MG63 (cell line): ENCODE measurements at regions not wholly inside any gene's neighbourhood (a gene's known extent, or its start where the extent isn't known, plus 50 kb on each side); places are given as distances from the start of the nearest gene placed in this dataset.

ENCODE experiments used
- DNase-seq: peaks from one replicate; pipeline ENCODE4 v3.0.0-alpha.2; 2020
- H3K27me3 ChIP-seq: fragments of 250-450 bp; sonication (Bioruptor Pico); 2 replicates; pipeline ENCODE4 v1.5.1; 2020; ENCODE audit warnings: mild to moderate bottlenecking, moderate library complexity
- H3K36me3 ChIP-seq: fragments of 250-450 bp; sonication (Bioruptor Pico); 2 replicates; pipeline ENCODE4 v1.5.1; 2020; ENCODE audit warnings: mild to moderate bottlenecking, moderate library complexity
- H3K4me3 ChIP-seq: fragments of 250-450 bp; sonication (Bioruptor Pico); 2 replicates; pipeline ENCODE4 v1.5.1; 2020; ENCODE audit warnings: mild to moderate bottlenecking, moderate library complexity
- H3K9me3 ChIP-seq: fragments of 250-450 bp; sonication (Bioruptor Pico); 2 replicates; pipeline ENCODE4 v1.5.1; 2020; ENCODE audit warnings: mild to moderate bottlenecking, moderate library complexity

DNA sequence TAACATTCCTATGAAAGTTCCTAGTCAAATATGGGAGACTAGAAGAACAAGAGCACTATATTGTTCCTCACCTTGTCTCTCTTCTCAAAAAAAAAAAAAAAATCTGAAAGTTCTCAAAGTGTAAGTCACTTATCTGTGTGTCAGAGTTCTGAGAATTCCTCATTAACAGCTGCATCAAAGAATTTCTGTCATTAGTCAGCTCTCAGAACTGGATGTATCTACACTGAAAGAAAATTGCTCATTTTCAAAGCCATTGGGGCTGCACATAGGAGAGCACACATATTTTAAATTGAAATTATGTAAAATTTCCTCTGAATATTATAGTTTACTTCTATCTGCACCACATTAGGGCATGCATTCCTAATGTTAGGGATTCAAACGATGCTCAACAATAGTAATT is 99.5 kb upstream of the FTMT start:
- no peak for DNase-seq
- no peaks in the 10 kb centered on the region for H3K36me3 ChIP-seq
- peaks cover 3% of the 10 kb centered on the region; the same call in 1 of the 2 replicates for H3K27me3 ChIP-seq
- no peaks in the 10 kb centered on the region for H3K9me3 ChIP-seq
- no peak overlapping the region for H3K4me3 ChIP-seq

DNA sequence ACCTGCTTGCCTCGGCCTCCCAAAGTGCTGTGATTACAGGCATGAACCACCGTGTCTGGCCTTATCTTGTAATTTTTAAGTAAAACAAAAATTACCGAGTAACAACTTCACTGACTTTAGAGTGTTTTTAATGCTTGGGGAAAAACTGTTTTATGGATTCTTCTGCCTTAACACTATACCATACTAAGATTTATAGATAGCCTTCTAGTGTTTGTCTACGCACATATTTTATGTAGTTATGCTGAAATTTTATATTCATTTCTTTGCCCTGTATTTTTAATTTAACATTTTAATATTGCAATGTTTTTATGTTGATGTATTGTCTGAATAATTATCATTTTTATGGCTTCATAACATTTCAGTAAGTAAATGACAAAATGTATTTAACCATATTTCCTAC is 96.4 kb upstream of the FTMT start:
- no peaks in the 10 kb centered on the region for H3K36me3 ChIP-seq
- H3K4me3 ChIP-seq = no peak overlapping the region
- H3K9me3 ChIP-seq = no peaks in the 10 kb centered on the region
- no peaks in the 10 kb centered on the region for H3K27me3 ChIP-seq
- DNase-seq = no peak

DNA sequence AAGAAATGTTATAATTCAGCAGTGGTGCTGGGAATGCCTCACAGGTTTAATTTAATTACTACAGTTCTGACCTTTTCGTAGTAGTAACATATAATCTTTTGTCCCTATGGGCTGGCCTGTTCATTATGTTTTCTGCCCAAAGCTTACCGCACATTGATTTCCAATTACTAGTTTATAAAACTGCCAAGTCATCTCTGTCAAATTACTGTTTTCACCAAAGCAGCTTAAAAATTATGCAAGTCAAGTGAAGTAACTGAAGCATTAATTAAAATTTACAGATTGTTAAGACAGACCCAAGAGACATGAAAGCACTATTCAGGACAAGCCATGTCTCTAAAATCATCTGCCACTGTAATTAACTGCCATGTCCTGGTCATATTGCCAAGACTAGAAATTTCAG is 93.9 kb upstream of the FTMT start:
- no peak overlapping the region for H3K4me3 ChIP-seq
- H3K9me3 ChIP-seq = no peaks in the 10 kb centered on the region
- no peaks in the 10 kb centered on the region for H3K36me3 ChIP-seq
- no peak for DNase-seq
- H3K27me3 ChIP-seq = no peaks in the 10 kb centered on the region

DNA sequence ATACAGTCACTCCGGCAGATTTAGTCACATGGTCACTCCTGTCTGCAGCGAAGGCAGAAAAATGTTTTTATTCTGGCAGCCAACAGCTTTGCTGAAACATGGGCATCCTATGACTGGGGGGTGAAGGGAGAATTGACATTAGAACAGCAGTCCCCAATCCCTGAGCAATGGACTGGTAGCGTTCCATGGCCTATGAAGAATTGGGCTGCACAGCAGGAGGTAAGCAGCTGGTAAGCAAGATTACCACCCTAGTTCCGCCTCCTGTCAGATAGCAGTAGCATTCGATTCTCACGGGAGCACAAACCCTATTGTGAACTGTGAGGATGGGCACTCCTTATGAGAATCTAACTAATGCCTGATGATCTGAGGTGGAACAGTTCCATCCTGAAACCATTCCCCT is 93.1 kb upstream of the FTMT start:
- Histone ChIP-seq H3K4me3 (no peak overlapping the region), H3K9me3 (no peaks in the 10 kb centered on the region), H3K27me3 (no peaks in the 10 kb centered on the region), H3K36me3 (no peaks in the 10 kb centered on the region)
- DNase-seq = no peak

DNA sequence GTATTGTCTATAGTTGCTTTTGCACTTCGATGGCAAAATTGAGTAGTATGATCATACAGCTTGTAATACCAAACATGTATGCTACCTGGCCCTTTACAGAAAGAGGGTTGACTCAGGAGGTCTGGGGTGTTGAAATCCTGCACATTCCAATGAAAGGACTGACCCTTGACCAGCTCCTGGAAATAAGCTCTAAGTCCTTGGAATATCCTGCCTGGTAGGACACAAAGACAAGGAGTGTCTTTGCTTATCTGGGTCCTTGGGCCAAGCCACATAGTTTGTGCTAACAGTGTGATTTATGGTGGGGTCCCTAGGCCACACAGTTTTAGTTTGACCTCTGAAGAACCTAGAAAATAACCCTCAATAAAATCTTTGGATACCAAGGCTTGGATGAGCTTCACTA is 89.3 kb upstream of the FTMT start:
- no peak for DNase-seq
- H3K4me3 ChIP-seq = no peak overlapping the region
- H3K9me3 ChIP-seq = no peaks in the 10 kb centered on the region

DNA sequence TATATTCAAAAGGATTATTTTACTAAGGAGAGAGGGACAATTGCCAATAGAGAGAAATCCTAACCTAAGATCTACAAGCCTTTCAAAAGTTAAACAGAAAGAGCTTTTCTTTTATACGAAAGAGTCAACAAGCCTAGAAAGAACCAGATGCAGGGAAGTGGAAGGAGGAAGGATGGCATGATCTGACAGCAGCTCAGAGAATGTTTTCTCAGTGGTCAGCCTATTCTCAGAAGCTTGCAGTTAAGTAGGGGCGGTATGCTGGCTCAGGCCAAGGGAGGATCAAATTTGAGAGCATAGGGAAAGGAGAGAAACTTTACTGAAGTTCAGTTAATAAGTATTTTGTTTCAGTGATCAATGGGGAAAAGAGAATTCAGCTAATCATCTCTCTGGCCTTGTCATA is 88.0 kb upstream of the FTMT start:
- Histone ChIP-seq H3K4me3 (no peak overlapping the region), H3K9me3 (no peaks in the 10 kb centered on the region), H3K36me3 (no peaks in the 10 kb centered on the region), H3K27me3 (no peaks in the 10 kb centered on the region)
- DNase-seq = no peak

More for the DNA sequence above, 89.3 kb upstream of the FTMT start:
- Histone ChIP-seq H3K27me3 (no peaks in the 10 kb centered on the region), H3K36me3 (no peaks in the 10 kb centered on the region)

DNA sequence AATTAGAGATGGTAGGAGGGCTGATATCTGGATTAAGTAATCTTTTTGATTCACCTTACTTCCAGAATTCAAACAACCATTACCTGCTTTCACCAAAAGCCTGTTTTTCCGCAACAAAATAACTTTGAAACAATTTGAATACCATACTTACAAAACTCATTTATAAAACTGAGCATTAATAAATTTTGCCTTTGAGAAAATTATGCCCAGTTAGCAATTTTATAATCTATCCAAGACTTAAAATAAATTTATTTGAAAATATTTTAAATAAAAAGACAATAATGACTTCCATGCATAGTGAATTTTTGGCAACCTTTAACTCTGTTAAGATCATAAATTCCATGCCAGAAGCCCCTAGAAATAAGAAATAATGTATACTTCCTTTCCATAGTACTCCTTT is 71.3 kb upstream of the FTMT start:
- H3K4me3 ChIP-seq = no peak overlapping the region
- H3K27me3 ChIP-seq = no peaks in the 10 kb centered on the region
- DNase-seq = no peak
- no peaks in the 10 kb centered on the region for H3K9me3 ChIP-seq
- no peaks in the 10 kb centered on the region for H3K36me3 ChIP-seq

DNA sequence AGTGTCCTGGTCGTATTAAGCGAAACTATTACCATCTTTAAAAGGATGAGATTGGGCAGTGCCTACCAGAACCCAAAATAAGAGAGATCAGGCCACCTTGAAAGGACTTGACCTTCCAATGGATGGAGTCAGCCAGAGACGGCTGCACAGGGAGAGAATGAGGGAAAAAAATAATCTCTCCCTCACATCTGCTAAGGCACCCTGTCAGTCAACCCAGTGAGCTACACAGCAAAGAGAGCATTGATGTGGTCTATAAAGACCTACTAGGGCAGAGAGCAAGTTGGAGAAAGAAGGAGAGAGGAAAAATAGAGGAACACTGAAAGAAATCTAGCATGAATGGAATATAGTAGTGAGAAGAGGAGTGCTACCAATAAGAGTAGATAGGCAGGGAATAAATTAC is 68.0 kb upstream of the FTMT start:
- no peak for DNase-seq

DNA sequence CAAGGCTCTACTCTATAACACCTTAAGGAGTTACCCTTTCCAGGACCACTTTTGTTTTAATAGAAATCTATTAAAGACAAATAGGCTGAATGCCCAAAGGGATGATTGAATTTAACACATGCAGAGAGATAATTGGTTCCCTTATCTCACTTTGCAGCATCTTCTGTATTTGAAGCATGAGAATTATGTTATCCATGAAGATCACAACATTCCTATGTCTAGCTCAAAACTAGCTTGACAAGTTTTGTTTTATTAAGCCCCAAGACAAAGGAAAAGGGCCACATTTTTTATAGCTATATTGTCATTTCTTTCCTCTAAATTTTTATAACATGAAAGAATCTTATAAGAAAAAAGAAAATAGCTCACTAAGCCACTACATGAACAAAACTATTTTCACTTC is 57.9 kb upstream of the FTMT start:
- Histone ChIP-seq H3K9me3 (no peaks in the 10 kb centered on the region), H3K36me3 (no peaks in the 10 kb centered on the region), H3K4me3 (no peak overlapping the region), H3K27me3 (no peaks in the 10 kb centered on the region)
- DNase-seq = no peak

More for the DNA sequence above, 68.0 kb upstream of the FTMT start:
- H3K27me3 ChIP-seq = no peaks in the 10 kb centered on the region
- no peak overlapping the region for H3K4me3 ChIP-seq
- no peaks in the 10 kb centered on the region for H3K36me3 ChIP-seq
- H3K9me3 ChIP-seq = no peaks in the 10 kb centered on the region

DNA sequence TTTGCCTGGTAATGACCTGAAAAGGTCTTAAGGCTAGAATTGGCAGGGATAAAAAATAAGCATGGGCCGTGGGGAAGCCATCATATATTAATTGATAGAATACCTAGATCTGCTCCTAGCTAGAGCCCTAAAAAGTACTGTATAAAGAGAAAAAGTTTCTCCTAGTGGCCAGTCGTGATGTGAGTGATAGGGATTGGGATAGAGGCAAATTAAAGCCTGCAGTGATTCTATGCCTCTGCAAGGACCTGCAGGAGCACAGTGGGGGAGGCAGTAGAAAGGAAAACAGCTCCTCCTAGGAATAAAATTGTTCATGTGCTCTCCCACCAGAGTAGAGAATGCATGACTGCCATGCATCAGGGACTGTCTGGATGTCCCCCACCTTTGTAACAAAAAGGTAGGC is 56.2 kb upstream of the FTMT start:
- Histone ChIP-seq H3K4me3 (no peak overlapping the region), H3K9me3 (no peaks in the 10 kb centered on the region), H3K27me3 (no peaks in the 10 kb centered on the region), H3K36me3 (no peaks in the 10 kb centered on the region)
- no peak for DNase-seq

DNA sequence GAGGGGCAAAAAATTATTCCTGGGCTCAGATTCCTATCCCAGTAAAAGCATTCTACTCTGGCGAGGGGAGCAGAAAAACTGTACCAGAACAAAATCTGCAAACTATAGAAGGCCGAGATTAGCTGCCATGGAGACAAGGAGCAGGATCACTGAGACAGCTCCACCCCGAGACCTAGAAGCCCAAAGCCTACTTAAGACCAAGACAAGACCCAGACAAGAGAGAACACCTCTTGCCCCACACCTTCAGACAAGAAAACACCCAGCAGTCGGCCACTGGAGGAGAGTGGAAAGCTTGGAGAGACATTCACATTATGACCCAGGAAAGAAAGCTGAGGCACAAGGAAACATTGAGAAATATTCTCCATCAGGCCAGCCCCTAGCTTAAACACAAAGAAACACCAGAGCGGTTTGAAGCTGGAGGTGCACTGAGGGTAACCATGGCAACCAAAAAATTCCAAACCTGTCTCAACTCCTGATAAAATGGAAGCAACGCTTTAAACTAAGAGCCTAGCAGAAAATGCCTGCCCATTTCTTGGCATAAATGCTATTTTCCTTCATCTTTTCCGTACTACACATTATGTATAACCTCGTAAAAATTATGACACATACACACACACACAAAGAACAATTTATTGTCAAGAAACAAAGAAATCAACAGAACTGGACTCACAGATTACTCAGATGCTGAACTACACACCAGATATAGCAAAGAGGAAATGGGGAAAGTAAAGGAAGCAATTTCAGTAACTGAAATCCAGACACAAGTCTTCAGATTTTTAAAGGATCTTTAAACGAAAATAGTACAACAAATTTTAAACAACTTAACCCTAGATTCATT is 53.8 kb upstream of the FTMT start:
- Histone ChIP-seq H3K4me3 (no peak overlapping the region), H3K27me3 (no peaks in the 10 kb centered on the region), H3K9me3 (no peaks in the 10 kb centered on the region), H3K36me3 (no peaks in the 10 kb centered on the region)
- no peak for DNase-seq
